Transverse colon (tissue), 4 donors: ENCODE measurements at regions not wholly inside any gene's neighbourhood (a gene's known extent, or its start where the extent isn't known, plus 50 kb on each side); places are given as distances from the start of the nearest gene placed in this dataset.

Experiments
- DNase-seq: peaks from one replicate; pipeline ENCODE4 v3.0.0-alpha.2; 2019
- H3K27ac ChIP-seq, 4 donors: fragments of 200-600 bp; sonication (generic); 2 replicates each; pipeline ENCODE4 v1.5.1; 2016 to 2018; ENCODE audit warnings: inconsistent platforms in 4 of 4
- H3K27me3 ChIP-seq: fragments of 200-600 bp; sonication (generic); 2 replicates; pipeline ENCODE4 v1.5.1; 2017; ENCODE audit warnings: inconsistent platforms
- H3K36me3 ChIP-seq, 4 donors: fragments of 200-600 bp; sonication (generic); 2 replicates each; pipeline ENCODE4 v1.5.1; 2017 to 2019; ENCODE audit warnings: inconsistent platforms in 4 of 4
- H3K4me1 ChIP-seq, 4 donors: fragments of 200-600 bp; sonication (generic); 2 replicates each; pipeline ENCODE4 v1.5.1; 2017 to 2020; ENCODE audit warnings: inconsistent platforms in 4 of 4
- H3K4me3 ChIP-seq, 4 donors: fragments of 200-600 bp; sonication (generic); 1 replicate in 1 of 4; 2 replicates in 3 of 4; pipeline versions ENCODE4 v1.5.1 to v1.6.1; 2017 to 2019; ENCODE audit warnings: inconsistent platforms in 4 of 4
- H3K9me3 ChIP-seq, 2 donors: fragments of 200-600 bp; sonication (generic); 2 replicates each; pipeline ENCODE4 v1.5.1; 2017 to 2019; ENCODE audit warnings: inconsistent platforms in 2 of 2
- EP300 ChIP-seq: sonication (generic); formaldehyde crosslinking; IDR thresholded peaks from one replicate; pipeline ENCODE4 v1.6.1; 2017; ENCODE audit warnings: antibody characterized with exemption, low read depth
- POLR2A ChIP-seq: fragments of 450-650 bp; IDR thresholded peaks from one replicate; pipeline ENCODE4 v1.6.1; 2016; ENCODE audit warnings: antibody characterized with exemption, mild to moderate bottlenecking, moderate library complexity
- POLR2AphosphoS5 ChIP-seq, 3 donors: sonication (generic); formaldehyde crosslinking; IDR thresholded peaks; one replicate each; pipeline ENCODE4 v1.6.1; 2016; ENCODE audit warnings: antibody characterized with exemption in 3 of 3
- WGBS, 2 donors: methylation state at CpG; one replicate each; pipeline ENCODE4 v1.1.5; 2018; ENCODE audit warnings: low coverage in 1 of 2; 5-methylcytosine and 5-hydroxymethylcytosine counted together
- in situ Hi-C, 4 donors: fragments of 200-750 bp; cut with MboI; loops; one replicate each; pipeline versions ENCODE4 v1.15.0 to v1.15.1; 2017; ENCODE audit warnings: low sequenced_read_pairs in 3 of 4, low pct_ligation_motif_present in 1 of 4, low pct_unique_long_range_greater_than_20kb in 1 of 4
- intact Hi-C: fragments of 100-400 bp; cut with DNase I; formaldehyde crosslinking; loops from one replicate; pipeline ENCODE4 v1.15.1; 2023; ENCODE audit warnings: low total_unique reads
- small RNA-seq, 4 donors: library from RNA; depleted of rRNA; stranded (forward); fragments of <200 nt; gene quantifications; one replicate each; pipeline ENCODE3, GENCODE V24; 2016
- TF ChIP-seq, protein P1 (sequence below), 5 experiments: fragments of 200-600 bp in 3 of 5; fragments of 450-650 bp in 2 of 5; sonication (generic) in 3 of 5; IDR thresholded peaks; 1 replicate in 2 of 5; 2 replicates in 3 of 5; pipeline ENCODE4 v1.5.1; 2016 to 2017; ENCODE audit warnings: antibody characterized with exemption in 5 of 5, inconsistent platforms in 3 of 5, mild to moderate bottlenecking in 2 of 5, moderate library complexity in 1 of 5

DNA sequence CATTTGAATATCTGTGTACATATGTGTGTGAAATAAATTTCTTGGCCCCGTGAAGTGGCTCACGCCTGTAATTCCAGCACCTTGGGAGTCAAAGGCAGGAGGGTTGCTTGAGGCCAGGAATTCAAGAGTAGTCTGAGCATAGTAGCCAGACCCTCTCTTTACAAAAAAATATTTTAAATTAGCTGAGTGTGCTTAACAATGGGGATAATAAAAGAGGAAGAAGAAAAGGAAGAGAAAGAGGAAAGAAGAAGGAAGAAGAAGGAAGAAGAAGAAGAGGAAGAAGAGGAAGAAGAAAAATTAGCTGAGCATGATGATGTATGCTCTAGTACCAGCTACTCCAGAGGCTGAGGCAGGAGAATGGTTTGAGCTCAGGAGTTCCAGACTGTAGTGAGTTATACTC is 52.1 kb upstream of the XPO1 start:
- Histone ChIP-seq H3K27me3 (no peaks in the 10 kb centered on the region), H3K4me3 (no peak overlapping the region), H3K4me1 (no peaks in the 10 kb centered on the region), H3K27ac (no peak overlapping the region), H3K36me3 (no peaks in the 10 kb centered on the region), H3K9me3 (no peaks in the 10 kb centered on the region)
- DNase-seq = no peak
- in situ Hi-C loops = no loop called here
- WGBS, 2 donors = 92 to 100% methylated on average over 2 of the region's 2 CpGs
- TF ChIP-seq EP300 (no peak), POLR2AphosphoS5 (IDR thresholded peaks at IDR 0.05) (no peak), POLR2A (no peak)
- TF ChIP-seq, protein P1, sequence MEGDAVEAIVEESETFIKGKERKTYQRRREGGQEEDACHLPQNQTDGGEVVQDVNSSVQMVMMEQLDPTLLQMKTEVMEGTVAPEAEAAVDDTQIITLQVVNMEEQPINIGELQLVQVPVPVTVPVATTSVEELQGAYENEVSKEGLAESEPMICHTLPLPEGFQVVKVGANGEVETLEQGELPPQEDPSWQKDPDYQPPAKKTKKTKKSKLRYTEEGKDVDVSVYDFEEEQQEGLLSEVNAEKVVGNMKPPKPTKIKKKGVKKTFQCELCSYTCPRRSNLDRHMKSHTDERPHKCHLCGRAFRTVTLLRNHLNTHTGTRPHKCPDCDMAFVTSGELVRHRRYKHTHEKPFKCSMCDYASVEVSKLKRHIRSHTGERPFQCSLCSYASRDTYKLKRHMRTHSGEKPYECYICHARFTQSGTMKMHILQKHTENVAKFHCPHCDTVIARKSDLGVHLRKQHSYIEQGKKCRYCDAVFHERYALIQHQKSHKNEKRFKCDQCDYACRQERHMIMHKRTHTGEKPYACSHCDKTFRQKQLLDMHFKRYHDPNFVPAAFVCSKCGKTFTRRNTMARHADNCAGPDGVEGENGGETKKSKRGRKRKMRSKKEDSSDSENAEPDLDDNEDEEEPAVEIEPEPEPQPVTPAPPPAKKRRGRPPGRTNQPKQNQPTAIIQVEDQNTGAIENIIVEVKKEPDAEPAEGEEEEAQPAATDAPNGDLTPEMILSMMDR (IDR thresholded peaks at IDR 0.05) = no peak
- intact Hi-C loops = no loop called here

DNA sequence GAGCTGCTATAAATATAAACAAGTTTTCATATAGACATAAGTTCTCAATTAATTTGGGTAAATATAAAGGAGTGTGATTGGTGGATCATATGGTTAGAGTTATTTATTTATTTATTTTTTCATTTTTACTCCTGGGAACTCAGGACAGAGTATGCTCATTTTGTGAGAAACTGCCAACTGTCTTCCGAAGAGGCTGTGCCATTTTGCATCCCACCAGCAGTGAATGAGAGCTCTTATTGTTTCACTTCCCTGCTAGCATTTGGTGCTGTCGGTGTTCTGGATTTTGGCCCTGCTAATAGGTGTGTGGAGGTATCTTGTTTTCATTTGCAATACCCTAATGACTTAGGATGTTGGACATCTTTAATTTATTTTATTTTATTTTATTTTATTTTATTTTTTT is 50.4 kb upstream of the XPO1 start:
- Histone ChIP-seq H3K4me1 (no peaks in the 10 kb centered on the region), H3K4me3 (no peak overlapping the region), H3K27me3 (no peaks in the 10 kb centered on the region), H3K27ac (no peak overlapping the region), H3K36me3 (no peaks in the 10 kb centered on the region), H3K9me3 (no peaks in the 10 kb centered on the region)
- DNase-seq = no peak
- in situ Hi-C loops = no loop called here
- WGBS, 2 donors = 90 to 94% methylated on average over 2 of the region's 2 CpGs
- TF ChIP-seq, protein P1 (IDR thresholded peaks at IDR 0.05) = no peak
- TF ChIP-seq EP300 (no peak), POLR2A (no peak), POLR2AphosphoS5 (IDR thresholded peaks at IDR 0.05) (no peak)
- intact Hi-C loops = no loop called here

Small RNA genes in the stretch of these regions (small RNA-seq; reads per million reads assigned to genes)
- 0 to 0.12 (median 0) reads per million in 4 donors for gene RNU6-1145P
- 0 reads per million in 4 donors for gene RPS29P10
